GM18502 (cell line): ENCODE measurements at regions not wholly inside any gene's neighbourhood (a gene's known extent, or its start where the extent isn't known, plus 50 kb on each side); places are given as distances from the start of the nearest gene placed in this dataset.
"Not testable (repeated sequence)": the region's sequence is repeated elsewhere in the genome, so short reads cannot be mapped to it uniquely, and the experiment has no call there.

Source experiments
- ATAC-seq: cut with Tn5 transposase; IDR thresholded peaks from one replicate; pipeline ENCODE4 v1.9.1; 2021; ENCODE audit warnings: mild to moderate bottlenecking; ENCODE audit not compliant: unreplicated experiment, poor library complexity

DNA sequence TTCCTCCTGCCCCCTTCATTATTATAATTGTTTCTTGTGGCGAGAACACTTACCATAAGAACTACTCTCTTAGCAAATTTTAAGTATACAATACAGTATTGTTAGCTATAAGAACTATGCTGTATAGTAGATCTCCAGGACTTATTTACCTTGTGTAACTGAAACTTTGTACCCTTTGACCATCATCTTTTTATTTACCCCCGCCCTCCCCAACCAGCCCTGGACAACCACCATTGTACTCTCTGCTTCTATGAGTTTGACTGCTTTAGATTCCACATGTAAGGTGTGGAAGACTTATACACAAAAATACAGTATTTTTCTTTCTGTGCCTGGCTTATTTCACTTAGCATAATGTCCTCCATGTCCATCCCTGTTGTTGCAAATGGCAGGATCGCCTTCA lies 161.1 kb downstream of the PHF8 start:
- ATAC-seq = no peak

DNA sequence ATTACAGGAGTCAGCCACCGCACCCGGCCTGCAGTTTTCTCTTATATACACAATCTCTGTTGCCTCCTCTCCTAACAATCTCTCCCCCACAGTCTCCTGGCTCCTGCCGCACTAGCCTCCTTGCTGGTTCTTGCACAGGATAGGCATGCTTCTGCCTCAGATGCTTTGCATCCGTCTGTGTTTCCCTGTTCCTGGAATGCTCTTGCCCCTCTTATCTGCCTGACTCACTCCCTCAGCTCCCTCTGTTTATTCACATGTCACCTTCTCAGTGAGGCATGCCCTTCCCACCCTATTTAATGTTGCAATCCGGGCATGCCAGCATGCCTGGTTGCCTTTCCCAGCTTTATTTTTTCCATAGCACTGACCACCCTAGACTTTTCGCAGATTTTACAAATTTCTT lies 161.9 kb downstream of the PHF8 start:
- ATAC-seq = no peak

DNA sequence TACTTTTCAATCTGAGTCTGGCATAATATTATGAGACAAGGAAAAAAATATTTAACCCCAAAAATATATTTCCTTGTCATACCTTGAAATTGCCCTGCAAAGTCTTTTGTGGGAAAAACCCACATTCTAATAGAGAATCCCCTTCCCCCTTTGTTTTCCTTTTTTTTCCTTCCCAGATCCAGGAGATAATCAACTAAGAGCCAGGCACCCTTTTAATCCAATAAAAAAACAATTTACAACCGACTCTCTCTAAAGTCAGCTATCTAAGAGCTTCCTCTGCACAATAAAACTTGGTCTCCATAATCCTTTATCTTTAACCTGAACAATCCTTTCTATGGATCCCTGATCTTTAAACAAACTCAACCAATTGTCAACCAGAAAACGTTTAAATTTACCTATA lies 163.5 kb downstream of the PHF8 start:
- ATAC-seq = not testable (repeated sequence)

DNA sequence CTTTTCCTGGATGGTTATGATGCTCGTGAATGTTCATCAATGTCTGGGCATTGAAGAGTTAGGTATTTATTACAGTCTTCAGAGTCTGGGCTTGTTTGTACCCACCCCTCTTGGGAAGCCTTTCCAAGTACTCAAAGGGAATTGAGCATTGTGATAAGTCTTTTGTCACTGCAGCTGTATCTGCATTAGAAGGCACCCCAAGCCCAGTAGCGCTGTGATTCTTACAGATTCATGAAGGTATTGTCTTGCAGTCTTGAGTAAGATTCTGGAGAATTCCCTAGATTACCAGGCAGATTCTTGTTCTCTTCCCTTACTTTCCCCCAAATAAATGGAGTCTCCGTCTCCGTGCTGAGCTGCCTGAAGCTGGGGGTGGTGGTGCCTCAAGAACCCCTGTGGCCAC lies 173.4 kb upstream of the HUWE1 start:
- no peak for ATAC-seq

DNA sequence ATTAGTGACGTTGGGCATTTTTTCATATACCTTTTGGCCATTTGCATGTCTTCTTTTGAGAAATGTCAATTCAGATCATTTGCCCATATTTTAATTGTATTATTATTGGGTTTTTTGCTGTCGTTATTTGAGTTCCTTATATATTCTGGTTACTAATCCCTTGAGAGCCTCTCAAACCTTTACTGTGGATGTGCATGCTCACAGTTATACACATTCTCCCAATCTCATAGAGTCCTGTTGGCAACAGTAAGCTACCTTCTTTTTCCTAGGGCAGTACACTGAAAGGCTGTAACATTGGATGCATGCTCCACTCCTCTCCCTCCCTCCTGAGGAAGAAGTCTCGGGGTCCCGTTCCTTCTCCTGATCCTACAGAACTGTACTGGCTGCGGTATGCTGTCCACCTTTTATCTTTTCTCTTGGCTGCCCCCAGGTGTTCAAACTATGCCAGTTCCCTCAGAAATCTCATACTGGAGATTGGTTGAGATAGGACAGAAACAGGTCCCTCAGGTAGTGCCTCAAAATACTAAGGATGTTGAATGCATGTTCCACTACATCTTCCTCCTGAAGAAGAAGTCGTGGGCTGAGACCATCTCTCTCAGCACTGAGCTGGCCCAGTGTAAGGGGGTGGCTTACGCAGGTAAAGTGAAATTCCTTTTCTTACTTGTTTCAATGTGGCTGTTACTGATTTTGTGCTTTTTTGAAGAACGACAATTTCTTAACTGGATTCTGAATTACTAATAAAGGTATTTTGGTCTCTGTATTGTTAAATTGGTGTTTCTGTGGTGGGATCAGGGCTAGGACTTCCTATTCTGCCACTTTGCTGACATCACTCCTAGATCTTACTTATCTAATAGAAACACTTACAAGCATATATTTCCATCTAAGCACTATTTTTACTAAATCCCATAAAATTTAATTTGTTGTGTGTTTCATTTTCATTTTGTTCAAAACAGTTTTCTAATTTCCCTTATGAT lies 145.4 kb upstream of the HUWE1 start:
- ATAC-seq = peak; percentile 63

DNA sequence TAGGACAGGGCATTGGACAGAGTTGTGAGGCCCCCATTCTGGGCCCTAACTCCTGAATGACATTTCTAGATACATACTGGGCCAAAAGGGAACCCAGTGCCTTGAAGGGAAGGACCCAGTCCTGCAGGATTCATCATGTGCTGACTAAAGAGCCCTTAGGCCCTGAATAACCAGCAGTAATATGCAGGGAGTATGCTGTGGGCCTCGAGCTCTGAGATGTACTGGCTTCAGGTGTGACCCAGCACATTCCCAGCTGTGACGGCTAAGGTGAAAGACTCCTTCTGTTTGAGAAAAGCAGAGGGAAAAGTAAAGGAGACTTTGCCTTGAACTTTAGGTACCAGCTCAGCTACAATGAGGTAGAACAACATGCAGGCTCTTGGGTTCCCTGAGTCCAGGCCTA lies 138.2 kb upstream of the HUWE1 start:
- ATAC-seq = no peak

DNA sequence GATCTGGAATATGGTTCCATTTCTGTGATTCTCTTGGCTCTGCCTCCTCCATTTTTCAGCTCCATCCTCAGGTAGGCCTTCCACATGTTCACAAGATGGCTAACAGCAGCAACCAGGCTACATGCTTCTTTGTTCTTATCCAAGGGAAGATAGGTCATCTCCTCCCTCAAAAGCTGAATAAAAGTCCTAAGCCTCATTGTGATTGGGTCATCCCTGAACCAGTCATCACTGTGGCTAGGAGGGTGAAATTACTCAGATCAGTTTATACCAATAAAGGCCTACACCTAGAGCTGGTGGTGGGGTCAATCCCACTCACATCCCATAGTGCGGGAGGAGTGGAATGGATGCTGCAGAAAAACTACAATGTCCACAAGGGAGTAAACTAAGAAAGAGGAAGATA lies 131.6 kb upstream of the HUWE1 start:
- not testable (repeated sequence) for ATAC-seq

DNA sequence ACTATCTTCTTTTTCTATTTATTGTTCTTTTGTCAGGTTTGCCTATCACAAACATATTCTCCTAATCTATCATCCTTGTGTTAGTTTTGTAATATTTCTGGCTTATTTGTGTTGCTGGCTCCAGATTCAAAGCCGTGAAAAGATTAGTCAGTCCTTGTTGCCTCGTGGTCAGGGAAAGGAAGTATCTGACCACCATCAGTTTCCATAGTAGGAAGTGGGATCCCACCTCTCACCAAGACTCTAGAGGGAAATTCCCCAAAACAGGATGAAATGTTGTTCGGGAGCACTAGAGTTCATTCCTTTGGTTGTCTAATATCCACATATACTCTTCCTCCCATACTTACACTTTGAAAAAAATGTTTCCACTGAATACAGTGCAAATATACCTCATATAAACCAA lies 131.0 kb upstream of the HUWE1 start:
- ATAC-seq = no peak

DNA sequence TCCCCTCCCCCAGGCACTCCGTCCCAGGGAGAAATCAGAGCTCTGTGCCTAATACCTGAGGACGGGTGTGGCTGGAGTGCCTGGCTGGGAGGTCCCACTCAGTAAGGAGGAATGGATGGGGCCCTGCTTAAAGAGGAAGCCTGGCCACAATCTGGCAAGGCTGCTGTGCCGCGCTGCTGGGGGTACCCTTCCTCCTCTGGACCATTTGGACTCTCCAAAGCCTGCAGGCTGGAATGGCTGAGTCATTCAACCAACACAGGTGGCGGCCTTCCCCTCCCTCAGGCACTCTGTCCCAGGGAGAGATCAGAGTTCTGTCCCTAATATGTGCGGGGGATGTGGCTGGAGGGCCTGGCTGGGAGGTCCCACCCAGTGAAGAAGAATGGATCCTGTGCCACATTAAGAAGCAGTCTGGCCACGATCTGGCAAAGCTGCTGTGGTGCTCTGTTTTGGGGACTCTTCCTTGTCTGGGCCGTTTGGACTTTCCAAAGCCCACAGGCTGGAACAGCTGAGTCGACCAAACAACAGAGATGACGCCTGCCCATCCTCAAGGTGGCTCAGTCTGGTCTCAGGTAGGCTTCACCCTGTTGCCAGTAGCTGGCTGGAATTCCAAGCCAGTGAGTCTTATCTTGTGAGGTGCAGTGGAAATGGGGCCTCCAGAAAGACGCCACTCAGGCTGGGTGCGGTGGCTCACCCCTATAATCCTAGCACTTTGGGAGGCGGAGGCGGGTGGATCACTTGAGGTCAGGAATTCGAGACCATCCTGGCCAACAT lies 127.3 kb upstream of the HUWE1 start:
- ATAC-seq = no peak

DNA sequence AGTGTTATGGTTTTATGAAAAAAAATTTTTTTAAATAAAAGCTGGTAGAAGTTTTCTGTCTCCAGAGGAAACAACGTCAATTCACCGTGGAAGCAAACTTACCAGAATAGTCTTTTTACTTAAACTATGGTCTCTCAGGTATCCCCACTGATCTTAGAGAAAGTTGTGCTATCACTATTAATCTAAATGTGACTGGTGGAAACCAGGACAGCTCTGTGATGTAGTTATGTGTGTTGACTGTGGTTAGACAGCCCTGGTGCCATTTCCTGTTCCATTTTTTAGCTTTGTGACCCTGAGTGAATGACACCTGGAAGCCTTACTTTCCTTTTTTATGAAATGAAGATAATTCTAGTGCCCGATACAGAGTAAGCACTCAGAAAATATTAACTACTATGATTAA lies 111.8 kb upstream of the HUWE1 start:
- no peak for ATAC-seq

DNA sequence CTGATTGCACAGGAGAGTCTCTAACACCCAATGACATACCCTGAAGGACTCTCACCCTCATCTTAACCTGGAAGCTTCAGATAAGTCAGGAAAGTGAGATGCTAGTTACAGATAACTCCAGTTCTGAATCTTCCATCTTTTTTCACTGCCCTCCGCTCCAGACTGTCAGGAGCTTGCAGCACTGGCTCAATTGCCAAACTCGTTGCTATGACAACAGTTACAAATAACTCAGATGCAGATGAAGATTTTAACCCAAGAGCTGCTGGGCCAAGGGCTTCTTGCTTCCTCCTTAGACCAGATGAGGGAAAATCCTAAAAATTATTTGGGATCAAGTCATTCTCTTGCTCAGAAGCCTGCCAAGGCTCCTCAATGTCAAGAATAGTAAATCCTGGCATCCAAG lies 109.1 kb upstream of the HUWE1 start:
- no peak for ATAC-seq

DNA sequence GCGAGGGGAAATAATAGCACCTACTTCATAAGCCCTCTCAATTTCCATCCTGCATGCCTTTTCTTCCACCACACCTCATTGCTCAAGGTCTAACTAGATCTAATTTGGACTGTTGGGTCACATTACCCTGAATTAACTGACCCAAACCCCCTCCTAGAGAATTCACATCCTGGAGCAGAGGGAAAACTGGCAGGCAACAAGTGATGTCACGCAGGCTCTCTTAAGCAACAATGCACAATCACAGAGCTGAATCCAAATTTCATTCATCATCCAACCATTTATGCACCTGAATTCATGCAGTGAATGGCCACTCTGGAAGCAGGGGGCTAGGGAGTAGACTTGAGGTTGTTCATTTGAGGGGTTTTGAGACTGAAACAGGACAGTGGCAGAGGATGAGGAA lies 107.7 kb upstream of the HUWE1 start:
- no peak for ATAC-seq

DNA sequence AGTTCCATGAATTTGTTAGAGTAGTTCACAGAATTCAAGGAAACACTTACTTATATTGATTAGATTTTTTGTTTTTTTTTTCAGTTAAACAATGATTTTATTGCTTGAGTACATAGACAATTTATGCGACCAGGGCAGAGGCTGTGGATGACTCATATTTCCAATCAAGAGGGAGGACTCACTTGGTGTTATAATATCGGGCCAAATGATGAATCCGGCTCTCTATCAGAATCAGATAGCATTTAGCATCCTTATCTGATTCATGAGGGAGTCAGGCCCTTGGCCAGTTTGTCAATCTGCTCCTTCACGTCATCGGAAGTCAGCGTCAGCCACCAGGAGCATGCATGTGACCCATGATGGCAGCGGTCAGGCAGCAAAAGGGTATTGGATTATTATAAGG lies 82.3 kb upstream of the HUWE1 start:
- no peak for ATAC-seq

DNA sequence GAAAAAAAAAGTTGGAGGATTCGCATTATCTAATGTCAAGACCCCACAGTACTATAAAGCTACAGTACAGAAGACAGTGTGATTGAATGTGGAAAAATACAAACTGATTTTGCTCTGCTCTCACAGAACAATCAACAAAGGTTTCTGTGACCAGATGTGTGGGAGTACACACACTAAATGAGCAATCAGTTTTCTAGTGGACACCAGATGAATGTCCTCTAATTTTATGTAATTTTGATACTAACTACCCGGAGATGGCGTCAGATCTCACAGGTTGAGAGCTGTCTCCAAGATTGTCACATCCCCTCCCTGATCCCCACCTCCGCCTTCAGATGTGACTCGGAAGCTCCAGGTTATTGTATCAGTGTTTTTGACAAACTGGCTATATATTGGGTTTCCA lies 81.9 kb upstream of the HUWE1 start:
- no peak for ATAC-seq

DNA sequence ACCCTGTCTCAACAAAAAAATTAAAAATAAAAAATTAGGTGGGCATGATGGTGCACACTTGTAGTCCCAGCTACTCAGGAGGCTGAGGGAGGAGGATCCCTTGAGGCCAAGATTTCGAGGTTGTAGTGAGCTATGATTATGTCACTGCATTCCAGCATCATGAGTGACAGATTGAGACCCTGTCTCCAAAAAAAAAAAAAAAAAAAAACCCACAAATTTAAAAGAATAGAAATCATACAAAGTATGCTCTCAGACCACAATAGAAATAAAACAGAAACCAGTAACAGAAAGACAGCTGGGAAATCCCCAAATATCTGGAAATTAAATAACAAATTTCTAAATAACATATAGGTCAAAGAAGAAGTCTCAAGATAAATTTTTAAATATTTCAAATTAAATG lies 81.0 kb upstream of the HUWE1 start:
- ATAC-seq = no peak

DNA sequence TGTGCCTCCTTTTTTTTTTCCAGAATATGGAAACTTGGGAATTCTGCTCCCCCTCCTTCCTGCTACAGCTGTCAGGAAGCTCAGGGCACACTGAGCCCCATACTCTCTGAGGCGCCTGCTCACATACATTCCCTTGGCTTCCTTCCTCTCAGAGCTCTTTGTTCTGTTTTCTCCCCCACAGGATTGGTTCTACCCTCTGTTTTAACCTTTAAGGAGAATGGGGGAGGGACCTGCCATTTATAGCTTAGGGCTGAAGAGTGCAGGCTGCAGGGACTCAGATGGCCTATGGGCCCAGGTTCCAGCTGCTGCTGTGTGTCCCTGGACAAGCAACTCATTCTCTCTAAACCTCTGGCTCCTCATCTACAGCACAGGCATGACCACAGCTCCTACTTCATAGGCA lies 70.7 kb upstream of the HUWE1 start:
- ATAC-seq = not testable (repeated sequence)

DNA sequence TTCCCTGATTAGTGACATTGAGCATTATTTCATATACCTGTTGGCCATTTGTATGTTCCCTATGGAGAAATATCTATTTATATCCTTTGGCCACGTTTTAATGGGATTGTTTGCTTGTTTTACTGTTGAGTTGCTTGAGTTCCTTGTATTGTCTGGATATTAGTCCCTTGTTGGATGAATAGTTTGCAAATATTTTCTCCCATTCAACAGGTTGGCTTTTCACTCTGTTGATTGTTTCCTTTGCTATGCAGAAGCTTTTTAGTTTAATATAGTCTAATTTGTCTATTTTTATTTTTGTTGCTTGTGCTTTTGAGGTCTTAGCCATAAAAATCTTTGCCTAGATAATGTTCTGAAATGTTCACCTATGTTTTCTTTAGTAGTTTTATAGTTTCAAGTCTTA lies 60.2 kb upstream of the HUWE1 start:
- ATAC-seq = no peak

DNA sequence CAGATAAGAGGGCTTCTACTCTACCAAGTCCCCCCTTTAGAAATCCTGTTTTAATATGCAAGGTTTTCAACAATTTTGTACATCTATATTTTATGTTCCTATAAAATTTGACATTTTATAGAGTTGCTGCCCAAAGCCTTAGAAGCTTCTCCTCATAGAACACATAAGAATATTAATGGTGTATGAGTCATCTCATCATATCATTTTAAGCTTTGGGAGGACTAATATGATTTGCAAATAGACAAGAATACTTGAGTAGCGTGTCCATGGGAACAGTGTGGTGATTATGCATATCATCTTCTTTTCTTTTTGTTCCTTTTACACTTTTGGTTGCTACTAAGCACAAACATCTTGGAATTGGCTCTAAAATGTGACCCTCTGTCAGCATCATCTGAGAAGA lies 56.7 kb upstream of the HUWE1 start:
- ATAC-seq = no peak

DNA sequence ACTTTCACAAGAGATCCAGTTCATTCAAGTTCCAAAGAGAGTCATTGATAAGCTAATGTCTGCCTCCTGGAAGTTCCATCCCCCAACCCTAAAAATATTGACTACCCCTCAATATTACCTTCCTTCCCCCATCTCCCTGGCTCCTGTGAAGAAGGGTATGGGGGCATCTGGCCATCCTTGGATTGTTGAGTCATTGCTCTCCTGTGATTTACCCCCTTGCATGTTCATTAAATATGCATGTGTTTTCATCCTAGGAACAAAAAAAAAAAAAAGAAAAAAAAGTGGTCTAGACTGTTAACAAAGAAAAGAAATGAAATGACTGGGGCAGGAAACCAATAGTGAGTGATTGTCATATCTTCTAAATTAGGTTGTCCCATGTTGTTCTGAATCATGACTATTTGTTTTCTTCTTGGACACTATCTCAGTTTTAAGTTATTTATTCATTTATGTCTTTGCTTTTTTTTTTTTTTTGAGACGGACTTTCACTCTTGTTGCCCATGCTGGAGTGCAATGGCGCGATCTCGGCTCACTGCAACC lies 51.9 kb upstream of the HUWE1 start:
- ATAC-seq = no peak
